LoVo (cell line): ENCODE measurements at regions not wholly inside any gene's neighbourhood (a gene's known extent, or its start where the extent isn't known, plus 50 kb on each side); places are given as distances from the start of the nearest gene placed in this dataset.
A peak's percentile ranks its signal among the peaks of the same experiment; 100 is the strongest.
"Not testable (repeated sequence)": the region's sequence is repeated elsewhere in the genome, so short reads cannot be mapped to it uniquely, and the experiment has no call there.

ENCODE experiments used
- DNase-seq: peaks from one replicate; pipeline ENCODE4 v3.0.0-alpha.2; 2016; ENCODE audit warnings: low spot score

GRCh38 chr2:37758141-37758601, 86.7 kb upstream of the CDC42EP3 start:
- not testable (repeated sequence) for DNase-seq

GRCh38 chr2:37759989-37760388, 88.5 kb upstream of the CDC42EP3 start:
- DNase-seq: not testable (repeated sequence)

- DNase-seq: no peak
These were observed 89.0 kb upstream of the CDC42EP3 start for GRCh38 chr2:37760471-37760870.

- not testable (repeated sequence) for DNase-seq
These were observed 90.8 kb upstream of the CDC42EP3 start for GRCh38 chr2:37762281-37762680.

- DNase-seq: no peak
These were observed 93.3 kb upstream of the CDC42EP3 start for GRCh38 chr2:37764739-37765138.

- DNase-seq: no peak
These were observed 94.7 kb upstream of the CDC42EP3 start for GRCh38 chr2:37766106-37766505.

GRCh38 chr2:37767046-37767445, 95.6 kb upstream of the CDC42EP3 start:
- DNase-seq: no peak

- DNase-seq: peak; percentile 54
These were observed 96.8 kb upstream of the CDC42EP3 start for GRCh38 chr2:37767959-37768925.

GRCh38 chr2:37769551-37769950, 98.1 kb upstream of the CDC42EP3 start:
- no peak for DNase-seq

GRCh38 chr2:37770797-37771196, 99.4 kb upstream of the CDC42EP3 start:
- DNase-seq: no peak

- no peak for DNase-seq
These were observed 100.2 kb upstream of the CDC42EP3 start for GRCh38 chr2:37771600-37772088.

GRCh38 chr2:37773371-37774130, 102.1 kb upstream of the CDC42EP3 start:
- DNase-seq: no peak

- not testable (repeated sequence) for DNase-seq
These were observed 102.9 kb upstream of the CDC42EP3 start for GRCh38 chr2:37774171-37774944.

- peak; percentile 14 for DNase-seq
These were observed 103.8 kb upstream of the CDC42EP3 start for GRCh38 chr2:37774976-37775907.

GRCh38 chr2:37775908-37776250, 104.4 kb upstream of the CDC42EP3 start:
- no peak for DNase-seq

- peak; percentile 53 for DNase-seq
These were observed 105.0 kb upstream of the CDC42EP3 start for GRCh38 chr2:37776487-37776886.

- DNase-seq: no peak
These were observed 107.7 kb upstream of the CDC42EP3 start for GRCh38 chr2:37779139-37779538.

- no peak for DNase-seq
These were observed 108.4 kb upstream of the CDC42EP3 start for GRCh38 chr2:37779611-37780386.

GRCh38 chr2:37780387-37780676, 108.9 kb upstream of the CDC42EP3 start:
- no peak for DNase-seq

- peak; percentile 23 for DNase-seq
These were observed 109.6 kb upstream of the CDC42EP3 start for GRCh38 chr2:37781028-37781427.
